ENCODE measurements at regions not wholly inside any gene's neighbourhood (a gene's known extent, or its start where the extent isn't known, plus 50 kb on each side); places are given as distances from the start of the nearest gene placed in this dataset.

- no peak for FAIRE-seq
Observed at GRCh38 chr11:82676483-82677094, 57.1 kb downstream of the FAM181B start.

DNA sequence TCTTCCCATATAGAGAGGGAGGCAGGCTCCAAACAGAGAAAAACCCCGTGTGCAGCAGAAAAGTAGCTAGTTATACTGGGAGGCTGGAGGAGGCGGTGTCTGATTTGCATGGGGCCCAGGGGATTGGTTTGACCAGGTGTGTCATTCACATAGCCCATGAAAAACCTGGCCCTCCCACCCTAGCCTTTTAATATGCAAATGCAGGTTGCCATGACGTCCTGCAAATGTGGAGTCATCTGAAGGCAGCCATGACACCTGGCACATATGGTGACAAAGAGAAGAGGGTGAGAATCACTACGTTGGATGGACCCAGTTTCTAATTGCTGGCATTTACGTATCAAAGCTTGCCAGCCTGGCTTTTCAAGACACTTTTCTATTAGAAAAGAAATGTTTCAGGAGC is 57.8 kb downstream of the FAM181B start:
- no peak for FAIRE-seq

DNA sequence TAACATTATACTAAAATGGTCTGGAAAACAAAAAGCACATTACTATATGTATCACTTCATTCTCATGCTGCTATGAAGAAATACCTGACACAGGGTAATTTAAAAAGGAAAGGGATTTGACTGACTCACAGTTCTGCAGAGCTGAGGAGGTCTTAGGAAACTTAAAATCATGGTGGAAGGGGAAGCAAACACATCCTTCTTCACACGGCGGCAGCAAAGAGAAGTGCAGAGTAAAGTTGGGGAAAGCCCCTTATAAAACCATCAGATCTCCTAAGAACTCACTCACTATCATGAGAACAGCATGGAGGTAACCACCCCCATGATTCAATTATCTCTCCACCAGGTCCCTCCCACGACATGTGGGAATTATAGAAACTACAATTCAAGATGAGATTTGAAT is 60.0 kb downstream of the FAM181B start:
- FAIRE-seq = no peak

DNA sequence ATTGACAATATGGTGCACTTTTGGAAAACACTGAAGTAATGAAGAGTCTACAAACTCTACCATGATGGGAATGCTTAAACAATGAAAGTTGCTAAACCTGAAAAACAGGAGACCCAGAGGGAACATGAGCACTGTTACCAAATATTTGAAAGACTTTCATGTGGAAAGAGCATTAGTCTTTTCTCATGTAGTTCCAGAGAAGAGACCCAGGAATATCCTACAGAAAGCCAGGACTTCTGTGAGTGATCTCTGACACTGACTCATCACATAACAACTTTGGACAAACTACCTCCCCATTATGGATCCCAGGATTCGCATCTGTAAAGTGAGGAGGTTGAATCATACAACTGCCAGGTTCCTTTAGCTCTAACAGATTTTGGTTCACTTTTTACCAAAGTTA is 62.2 kb downstream of the FAM181B start:
- no peak for FAIRE-seq

DNA sequence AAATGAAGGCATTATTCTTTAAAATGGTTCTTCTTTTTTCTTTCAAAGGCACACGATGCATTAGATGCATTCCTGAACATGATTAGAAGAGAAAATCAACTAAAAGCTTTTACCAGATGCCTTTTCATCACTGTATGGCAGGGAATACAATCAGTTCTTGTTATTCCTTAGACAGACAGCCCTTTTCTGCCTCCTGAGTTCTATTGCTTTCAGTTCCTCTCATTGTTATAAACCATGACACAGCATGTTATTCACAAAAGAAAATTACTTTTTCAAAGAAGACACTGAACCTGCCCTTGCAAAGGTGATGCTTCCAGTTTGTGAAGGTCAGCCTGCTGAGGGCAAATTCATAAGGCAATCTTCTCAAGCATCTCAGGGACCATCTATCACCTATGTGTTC is 70.1 kb downstream of the FAM181B start:
- FAIRE-seq = no peak

- FAIRE-seq = no peak
Observed at GRCh38 chr11:82653752-82654151, 79.9 kb downstream of the FAM181B start.

- no peak for FAIRE-seq
Observed at GRCh38 chr11:82639251-82639650, 94.4 kb downstream of the FAM181B start.

DNA sequence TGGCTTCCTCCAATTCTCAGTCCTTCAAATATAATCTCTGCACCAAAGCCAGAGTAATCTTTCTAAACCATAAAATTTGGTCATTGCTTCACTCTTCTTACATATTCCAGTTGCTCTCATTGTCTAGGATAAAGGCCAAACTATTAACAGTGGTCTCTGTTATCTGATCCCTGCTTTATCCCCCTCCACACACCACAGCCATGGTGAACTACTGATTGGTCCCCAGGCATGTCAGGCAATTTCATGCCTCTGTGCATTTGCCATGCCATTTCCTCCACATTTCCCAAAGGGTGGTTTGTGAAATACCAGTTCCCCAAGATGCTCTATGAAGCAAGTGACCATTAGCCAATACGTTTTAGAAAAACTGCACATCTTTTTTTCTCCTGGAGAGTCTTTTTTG is 97.0 kb downstream of the FAM181B start:
- FAIRE-seq = no peak

GRCh38 chr11:82634091-82634490 is 99.6 kb downstream of the FAM181B start:
- FAIRE-seq = no peak

DNA sequence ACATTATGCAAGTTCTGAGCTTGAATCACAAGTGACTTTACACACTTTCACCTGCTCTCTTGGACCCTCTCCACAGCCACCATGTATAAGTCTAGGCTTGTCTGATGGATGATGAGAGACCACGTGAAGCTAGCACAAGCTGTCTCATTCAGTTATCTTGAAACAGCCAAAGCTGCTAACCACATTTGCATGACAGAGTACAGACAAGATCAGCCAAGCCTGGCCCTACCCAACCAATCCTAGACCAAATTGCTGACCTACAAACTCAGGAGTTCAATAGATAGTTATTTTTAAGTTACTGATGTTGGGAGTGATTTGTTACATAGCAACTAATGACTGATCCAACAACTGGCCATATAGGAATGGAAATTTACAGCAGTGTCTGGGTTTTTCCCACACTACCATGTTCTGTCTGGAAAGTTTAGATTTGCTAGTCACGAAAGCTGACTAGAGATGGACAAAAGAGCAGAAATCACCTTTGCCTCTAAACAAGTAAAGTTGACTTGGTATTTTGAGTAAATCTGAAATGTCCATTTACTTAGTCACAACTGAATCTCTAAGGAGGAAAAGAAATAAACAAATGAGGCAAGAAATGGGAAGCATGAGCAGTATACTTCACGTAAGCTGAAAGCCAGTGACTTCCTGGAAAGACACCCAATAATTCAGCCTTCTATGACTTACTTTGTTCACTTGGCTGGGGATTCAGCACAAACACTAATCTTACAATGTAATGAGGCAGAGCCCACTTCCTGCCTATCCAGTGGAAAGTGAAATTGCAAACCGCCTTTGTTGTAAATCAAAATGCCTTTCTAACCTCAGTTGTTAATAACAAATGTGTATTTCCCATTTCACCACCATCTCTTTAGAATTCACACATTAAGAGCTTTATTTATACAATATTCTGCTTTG is 101.7 kb downstream of the FAM181B start:
- FAIRE-seq = no peak

DNA sequence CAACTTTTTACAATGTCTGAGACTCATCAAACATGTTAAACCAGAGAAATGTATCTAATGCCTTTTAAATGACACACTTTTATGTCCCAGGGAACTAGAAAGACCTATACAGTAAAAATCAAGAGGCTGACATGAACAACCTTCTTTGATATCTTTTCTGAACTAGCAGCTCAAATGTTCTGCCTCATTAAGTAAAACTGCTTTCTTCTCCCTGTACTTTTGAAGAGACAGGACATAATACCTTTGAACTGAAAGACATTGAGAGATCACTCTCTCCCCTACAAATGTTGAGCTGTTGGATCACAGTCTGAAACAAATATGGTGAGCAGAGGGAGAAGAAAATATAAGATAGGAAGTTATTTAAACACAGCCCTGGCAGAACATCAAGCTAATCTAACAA is 123.0 kb downstream of the FAM181B start:
- FAIRE-seq = no peak

- FAIRE-seq = no peak
Observed at GRCh38 chr11:82606738-82607137, 126.9 kb downstream of the FAM181B start.

DNA sequence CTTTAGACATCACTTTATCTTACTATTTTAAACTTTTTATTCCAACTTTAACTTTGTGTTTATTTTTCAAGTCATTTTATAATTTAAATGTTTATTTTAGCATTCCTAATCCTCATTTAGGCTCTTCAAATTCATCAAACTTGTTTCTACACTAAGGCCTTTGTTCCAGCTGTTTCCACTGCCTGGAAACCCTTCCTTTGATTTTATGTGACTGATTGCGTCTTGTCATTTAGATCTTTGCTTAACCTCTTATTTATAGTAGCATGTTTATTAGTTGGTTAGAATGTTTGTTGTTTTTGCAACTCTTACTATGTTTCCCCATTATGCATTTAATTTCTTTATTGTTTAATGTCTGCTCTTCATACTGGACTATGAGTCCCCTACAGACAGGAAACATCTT is 132.0 kb downstream of the FAM181B start:
- peak; percentile 8 for FAIRE-seq

GRCh38 chr11:82599836-82600235 is 133.8 kb downstream of the FAM181B start:
- no peak for FAIRE-seq

GRCh38 chr11:82586581-82586980 is 147.1 kb downstream of the FAM181B start:
- FAIRE-seq = no peak

DNA sequence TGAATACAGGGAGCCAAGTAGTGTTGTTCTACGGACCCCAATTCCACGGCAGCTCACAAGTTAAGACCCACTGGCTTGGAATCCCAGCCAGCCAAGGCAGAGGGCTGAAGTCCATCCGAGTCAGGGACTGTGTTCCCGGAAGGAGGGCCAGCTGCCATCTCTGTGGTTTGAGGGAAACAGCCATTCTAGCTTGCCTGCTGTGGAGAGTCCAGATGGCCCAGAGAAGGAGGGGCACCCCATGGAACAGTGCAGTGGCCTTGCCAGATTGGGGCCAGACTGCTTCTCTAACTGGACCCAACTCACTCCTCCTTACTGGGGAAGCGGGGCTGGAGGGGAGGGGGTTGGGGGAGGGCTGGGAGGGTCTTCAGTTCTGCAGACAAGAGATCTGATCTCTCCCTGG is 156.4 kb downstream of the FAM181B start:
- FAIRE-seq = no peak

- FAIRE-seq = no peak
Observed at GRCh38 chr11:82560836-82561235, 172.8 kb downstream of the FAM181B start.

GRCh38 chr11:82559609-82560008 is 174.1 kb downstream of the FAM181B start:
- FAIRE-seq = no peak

DNA sequence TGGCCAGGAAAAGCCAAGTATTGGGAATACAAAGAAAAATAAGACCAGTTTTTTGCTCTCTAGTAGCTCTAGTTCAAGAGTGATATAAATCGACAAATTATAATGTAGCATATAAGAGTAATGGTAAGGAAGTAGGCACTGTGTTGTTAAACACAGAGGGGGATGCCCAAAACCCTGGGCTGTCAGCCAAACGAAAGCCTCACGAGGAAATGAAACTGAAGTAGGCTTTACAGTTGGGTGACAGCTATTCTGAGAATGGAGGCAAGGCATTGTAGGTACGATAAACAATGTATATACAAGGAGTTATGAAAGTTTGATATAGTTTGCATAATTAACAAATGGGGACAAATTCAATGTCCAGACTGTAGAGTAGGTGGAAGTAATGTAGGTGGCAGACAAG is 176.4 kb downstream of the FAM181B start:
- FAIRE-seq = no peak

DNA sequence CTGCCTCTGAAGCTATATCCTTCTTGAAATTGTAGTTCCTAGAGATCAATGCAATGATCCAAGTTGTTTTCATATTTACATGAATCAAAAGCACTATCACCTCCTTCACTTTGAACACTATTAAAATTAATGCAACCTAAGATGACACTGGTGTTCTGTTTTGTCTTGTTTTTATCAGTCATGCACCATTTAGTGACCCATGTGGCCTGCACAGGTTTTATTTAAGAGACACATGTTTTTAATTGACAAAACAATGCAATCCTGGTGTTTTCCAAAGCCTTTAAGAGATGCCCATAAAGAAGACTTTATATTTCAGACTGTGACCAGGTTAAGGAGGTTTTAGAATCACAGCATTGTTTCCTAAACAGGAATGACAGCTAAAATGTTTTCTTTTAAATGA is 177.5 kb downstream of the FAM181B start:
- FAIRE-seq = no peak

DNA sequence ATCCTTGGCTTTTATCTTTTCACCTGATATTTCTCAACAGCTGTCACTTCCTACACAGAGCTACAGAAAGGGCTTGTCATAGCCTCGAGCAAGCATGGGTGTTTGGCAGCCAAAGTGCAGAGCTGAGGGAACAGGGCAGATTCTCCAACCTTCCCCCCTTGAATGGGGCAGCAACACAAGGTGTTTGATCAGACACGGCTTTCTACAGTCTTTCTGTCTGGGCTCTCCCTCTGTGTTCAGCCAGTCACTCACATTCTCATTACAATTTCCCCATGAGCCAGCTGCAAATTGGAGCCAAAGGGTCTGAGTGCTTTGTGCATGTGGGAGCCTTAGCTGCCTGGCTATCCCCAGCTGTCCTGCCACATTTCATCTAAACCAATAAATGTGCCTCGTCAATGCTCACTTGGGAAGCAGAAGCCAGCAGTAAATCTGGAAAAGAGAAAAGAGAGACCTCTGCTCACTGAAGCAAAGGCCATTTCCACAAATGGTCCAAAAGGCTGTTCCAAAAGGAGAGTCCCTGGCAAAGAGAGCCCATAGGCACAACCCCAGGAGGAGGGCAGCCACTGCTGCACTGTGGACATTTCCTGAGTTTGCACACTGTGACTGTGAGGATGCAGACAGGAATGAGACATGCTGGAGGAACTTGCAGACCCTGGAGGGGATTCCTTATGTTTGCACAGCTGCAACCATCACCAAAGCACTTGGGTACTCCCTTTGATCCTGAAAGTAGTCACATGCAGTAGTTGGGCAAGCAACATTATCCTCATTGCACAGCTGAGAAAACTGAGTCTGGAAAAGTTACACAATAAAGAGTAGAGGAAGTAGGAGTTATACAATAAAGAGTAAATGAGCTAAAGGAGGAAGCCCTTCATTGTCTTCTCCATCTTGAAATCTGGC is 186.8 kb downstream of the FAM181B start:
- no peak for FAIRE-seq

- FAIRE-seq = no peak
Observed at GRCh38 chr11:82539669-82540068, 194.0 kb downstream of the FAM181B start.

DNA sequence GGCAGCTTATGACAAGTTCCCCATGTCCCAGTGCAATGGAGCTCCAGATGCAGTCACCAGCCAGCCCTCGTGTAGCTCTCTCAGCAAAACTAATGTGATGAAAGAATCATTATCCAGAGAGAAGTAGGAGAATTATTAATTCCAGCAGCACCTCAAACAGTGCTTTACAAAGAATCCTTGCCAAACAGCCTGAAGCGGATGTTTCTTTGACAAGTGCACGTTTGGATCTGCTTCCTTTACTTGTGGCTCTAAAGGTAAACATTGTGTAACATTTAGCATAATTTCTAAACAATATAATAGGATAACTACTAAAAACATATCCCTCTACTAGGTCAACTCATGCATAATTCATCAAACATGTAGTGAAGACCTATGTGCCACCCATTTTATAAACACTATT is 197.0 kb downstream of the FAM181B start:
- FAIRE-seq = no peak
